CD14-positive monocyte (primary cell): ENCODE measurements at regions not wholly inside any gene's neighbourhood (a gene's known extent, or its start where the extent isn't known, plus 50 kb on each side); places are given as distances from the start of the nearest gene placed in this dataset.
A peak's percentile ranks its signal among the peaks of the same experiment; 100 is the strongest.

Experiments
- DNase-seq, 3 donors: peaks; one replicate each; pipeline ENCODE4 v3.0.0-alpha.2; 2011 to 2022
- H2AFZ ChIP-seq: 2 replicates; pipeline ENCODE4 v1.6.0; 2012; ENCODE audit warnings: mild to moderate bottlenecking, low read depth, low read length, inconsistent platforms; ENCODE audit not compliant: insufficient read depth, poor library complexity, severe bottlenecking
- H3K27ac ChIP-seq, 2 donors: 1 replicate in 1 of 2; 2 replicates in 1 of 2; pipeline ENCODE4 v1.5.1; 2012 to 2013; ENCODE audit warnings: low read length in 2 of 2, control low read depth in 1 of 2, inconsistent platforms in 1 of 2, low read depth in 1 of 2, mild to moderate bottlenecking in 1 of 2
- H3K27me3 ChIP-seq, 2 donors: one replicate each; pipeline versions ENCODE4 v1.6.0 to v1.6.1; 2011 to 2013; ENCODE audit warnings: low read length in 2 of 2; ENCODE audit not compliant: control insufficient read depth in 2 of 2, insufficient read depth in 2 of 2
- H3K36me3 ChIP-seq, 2 donors: replicated peaks in 1 of 2; 1 replicate in 1 of 2; 2 replicates in 1 of 2; pipeline versions ENCODE4 v1.5.1 to v1.6.1; 2012 to 2013; ENCODE audit warnings: low read length in 2 of 2, control low read depth in 1 of 2, inconsistent platforms in 1 of 2, mild to moderate bottlenecking in 1 of 2; ENCODE audit not compliant: insufficient read depth in 2 of 2, control insufficient read depth in 1 of 2
- H3K4me1 ChIP-seq, 2 donors: 1 replicate in 1 of 2; 2 replicates in 1 of 2; pipeline versions ENCODE4 v1.5.1 to v1.6.1; 2012 to 2013; ENCODE audit warnings: low read length in 2 of 2, control low read depth in 1 of 2, inconsistent platforms in 1 of 2, mild to moderate bottlenecking in 1 of 2, moderate library complexity in 1 of 2; ENCODE audit not compliant: insufficient read depth in 2 of 2, control insufficient read depth in 1 of 2
- H3K4me2 ChIP-seq: replicated peaks from 2 replicates; pipeline ENCODE3; 2012; ENCODE audit warnings: low read length, moderate library complexity, mild to moderate bottlenecking; ENCODE audit not compliant: poor library complexity, severe bottlenecking; ENCODE audit errors: extremely low read depth
- H3K4me3 ChIP-seq, 3 experiments: fragments of 200-600 bp in 1 of 3; sonication (generic) in 1 of 3; replicated peaks in 1 of 3; 1 replicate in 2 of 3; 2 replicates in 1 of 3; pipeline ENCODE4 v1.5.1; 2011 to 2013; ENCODE audit warnings: low read length in 3 of 3, mild to moderate bottlenecking in 3 of 3, control low read depth in 2 of 3, low read depth in 2 of 3, inconsistent platforms in 1 of 3, moderate library complexity in 1 of 3
- H3K79me2 ChIP-seq: 2 replicates; pipeline ENCODE4 v1.6.0; 2012; ENCODE audit warnings: mild to moderate bottlenecking, control low read depth, inconsistent platforms, low read length, moderate library complexity; ENCODE audit not compliant: insufficient read depth
- H3K9ac ChIP-seq: 2 replicates; pipeline ENCODE4 v1.6.0; 2017; ENCODE audit warnings: low read length, mild to moderate bottlenecking; ENCODE audit not compliant: insufficient read depth, poor library complexity, severe bottlenecking
- H3K9me3 ChIP-seq, 2 donors: replicated peaks in 1 of 2; 1 replicate in 1 of 2; 2 replicates in 1 of 2; pipeline versions ENCODE4 v1.5.1 to v1.6.1; 2012 to 2013; ENCODE audit warnings: low read length in 2 of 2, control low read depth in 1 of 2; ENCODE audit not compliant: control insufficient read depth in 1 of 2, insufficient read depth in 1 of 2
- H4K20me1 ChIP-seq: 2 replicates; pipeline ENCODE4 v1.6.0; 2012; ENCODE audit warnings: mild to moderate bottlenecking, low read length, control low read depth, moderate library complexity; ENCODE audit not compliant: insufficient read depth
- H3K27ac Mint-ChIP-seq, 7 donors: one replicate each; pipeline ENCODE4 v1.8.0; 2020; ENCODE audit warnings: mild to moderate bottlenecking in 7 of 7, mixed read lengths in 7 of 7, moderate library complexity in 6 of 7, inconsistent platforms in 2 of 7
- H3K27me3 Mint-ChIP-seq, 3 donors: one replicate each; pipeline ENCODE4 v1.8.0; 2021 to 2022; ENCODE audit warnings: low read depth in 3 of 3, mild to moderate bottlenecking in 3 of 3, mixed read lengths in 3 of 3, moderate library complexity in 3 of 3, inconsistent platforms in 1 of 3
- H3K36me3 Mint-ChIP-seq, 2 donors: one replicate each; pipeline ENCODE4 v1.8.0; 2020; ENCODE audit warnings: mixed read lengths in 2 of 2, inconsistent platforms in 1 of 2, mild to moderate bottlenecking in 1 of 2
- H3K4me1 Mint-ChIP-seq: one replicate; pipeline ENCODE4 v1.8.0; 2020; ENCODE audit warnings: mild to moderate bottlenecking, mixed read lengths
- H3K4me3 Mint-ChIP-seq, 2 donors: one replicate each; pipeline ENCODE4 v1.8.0; 2020; ENCODE audit warnings: mild to moderate bottlenecking in 2 of 2, mixed read lengths in 2 of 2, moderate library complexity in 1 of 2
- H3K9me3 Mint-ChIP-seq, 7 donors: one replicate each; pipeline ENCODE4 v1.8.0; 2020 to 2022; ENCODE audit warnings: mixed read lengths in 7 of 7, mild to moderate bottlenecking in 6 of 7, moderate library complexity in 6 of 7, inconsistent platforms in 2 of 7
- CTCF ChIP-seq: fragments of 200-600 bp; IDR thresholded peaks from one replicate; pipeline ENCODE4 v1.8.0; 2022; ENCODE audit warnings: antibody characterized with exemption, mild to moderate bottlenecking
- WGBS: methylation state at CpG from one replicate; pipeline ENCODE4 v1.1.5; 2013; ENCODE audit warnings: missing lambda C conversion rate; ENCODE audit not compliant: insufficient coverage; 5-methylcytosine and 5-hydroxymethylcytosine counted together
- intact Hi-C, 2 donors: fragments of 100-400 bp; cut with micrococcal nuclease; formaldehyde crosslinking; loops; one replicate each; pipeline versions ENCODE4 v1.15.0 to v1.15.1; 2023

- H3K4me3 Mint-ChIP-seq: no peak overlapping the region
- Histone ChIP-seq H3K9me3 (peaks cover 0 to 8% of the 10 kb centered on the region in 2 donors), H3K4me2 (no peak overlapping the region), H3K36me3 (no peaks in the 10 kb centered on the region), H4K20me1 (no peaks in the 10 kb centered on the region), H3K4me3 (no peak overlapping the region), H3K27ac (no peak overlapping the region), H2AFZ (no peak overlapping the region), H3K9ac (no peak overlapping the region), H3K79me2 (no peaks in the 10 kb centered on the region), H3K27me3 (no peaks in the 10 kb centered on the region), H3K4me1 (peaks cover 15 to 17% of the 10 kb centered on the region in 2 donors)
- peaks cover 3 to 25% (median 11%) of the 10 kb centered on the region in 7 donors for H3K9me3 Mint-ChIP-seq
- no peak for TF ChIP-seq CTCF
- WGBS: 96% methylated on average over 24 of the region's 25 CpGs
- H3K27ac Mint-ChIP-seq: no peak overlapping the region
- intact Hi-C loops: no loop called here
- H3K4me1 Mint-ChIP-seq: peaks cover 19% of the 10 kb centered on the region
- no peaks in the 10 kb centered on the region for H3K36me3 Mint-ChIP-seq
- H3K27me3 Mint-ChIP-seq: peaks cover 3 to 4% (median 3%) of the 10 kb centered on the region in 3 donors
- no peak for DNase-seq
Observed at GRCh38 chr21:43341378-43342161, 85.4 kb downstream of the SIK1 start.

- Mint-ChIP-seq H3K27me3 (peaks cover 3 to 4% (median 3%) of the 10 kb centered on the region in 3 donors), H3K36me3 (no peaks in the 10 kb centered on the region), H3K4me1 (peaks cover 11% of the 10 kb centered on the region), H3K9me3 (peaks cover 3 to 26% (median 17%) of the 10 kb centered on the region in 7 donors), H3K4me3 (no peak overlapping the region), H3K27ac (peak overlapping the region in 1 of 7 donors; percentile 6)
- H3K9ac ChIP-seq: no peak overlapping the region
- no peak overlapping the region for H2AFZ ChIP-seq
- H3K27me3 ChIP-seq: no peaks in the 10 kb centered on the region
- no peak for TF ChIP-seq CTCF
- 92% methylated on average over 28 of the region's 29 CpGs for WGBS
- peaks cover 0 to 1% of the 10 kb centered on the region in 2 donors for H3K9me3 ChIP-seq
- H4K20me1 ChIP-seq: no peaks in the 10 kb centered on the region
- no peak overlapping the region for H3K4me2 ChIP-seq
- no peaks in the 10 kb centered on the region for H3K36me3 ChIP-seq
- peaks cover 7 to 8% of the 10 kb centered on the region in 2 donors for H3K4me1 ChIP-seq
- no peak overlapping the region for H3K27ac ChIP-seq
- no peaks in the 10 kb centered on the region for H3K79me2 ChIP-seq
- no peak for DNase-seq
- no peak overlapping the region for H3K4me3 ChIP-seq
- intact Hi-C loops: no loop called here
Observed at GRCh38 chr21:43340491-43341377, 86.2 kb downstream of the SIK1 start.
